T1000 (cell line): ENCODE measurements at regions not wholly inside any gene's neighbourhood (a gene's known extent, or its start where the extent isn't known, plus 50 kb on each side); places are given as distances from the start of the nearest gene placed in this dataset.
"Not testable (repeated sequence)": the region's sequence is repeated elsewhere in the genome, so short reads cannot be mapped to it uniquely, and the experiment has no call there.

Experiments
- DNase-seq: peaks from one replicate; lab custom pipeline; 2025; ENCODE audit warnings: mixed read lengths; lab: John Stamatoyannopoulos, UW

GRCh38 chr6:9810727-9811126 is 604.1 kb downstream of the TFAP2A start:
- not testable (repeated sequence) for DNase-seq

GRCh38 chr6:9810286-9810685 is 604.6 kb downstream of the TFAP2A start:
- DNase-seq = no peak

GRCh38 chr6:9806195-9806594 is 608.7 kb downstream of the TFAP2A start:
- no peak for DNase-seq

- no peak for DNase-seq
Observed at GRCh38 chr6:9801249-9801754, 613.6 kb downstream of the TFAP2A start.

GRCh38 chr6:9799582-9799981 is 615.3 kb downstream of the TFAP2A start:
- no peak for DNase-seq

GRCh38 chr6:9796827-9797226 is 618.0 kb downstream of the TFAP2A start:
- no peak for DNase-seq

- no peak for DNase-seq
Observed at GRCh38 chr6:9795880-9796279, 619.0 kb downstream of the TFAP2A start.

- no peak for DNase-seq
Observed at GRCh38 chr6:9789201-9789600, 625.7 kb downstream of the TFAP2A start.

GRCh38 chr6:9784786-9785185 is 630.1 kb downstream of the TFAP2A start:
- no peak for DNase-seq

- no peak for DNase-seq
Observed at GRCh38 chr6:9783567-9783966, 631.3 kb downstream of the TFAP2A start.

GRCh38 chr6:9766240-9766915 is 648.5 kb downstream of the TFAP2A start:
- DNase-seq = peak; percentile 81

GRCh38 chr6:9761220-9761619 is 653.7 kb downstream of the TFAP2A start:
- DNase-seq = no peak

GRCh38 chr6:9754515-9754914 is 660.4 kb downstream of the TFAP2A start:
- no peak for DNase-seq

GRCh38 chr6:9745966-9746365 is 668.9 kb downstream of the TFAP2A start:
- no peak for DNase-seq

- no peak for DNase-seq
Observed at GRCh38 chr6:9745476-9745875, 669.4 kb downstream of the TFAP2A start.

- no peak for DNase-seq
Observed at GRCh38 chr6:9744119-9744518, 670.8 kb downstream of the TFAP2A start.

- no peak for DNase-seq
Observed at GRCh38 chr6:9732056-9732455, 682.8 kb downstream of the TFAP2A start.

GRCh38 chr6:9725776-9726175 is 689.1 kb downstream of the TFAP2A start:
- not testable (repeated sequence) for DNase-seq

GRCh38 chr6:9717568-9717967 is 697.3 kb downstream of the TFAP2A start:
- no peak for DNase-seq

GRCh38 chr6:9711365-9711764 is 703.5 kb downstream of the TFAP2A start:
- no peak for DNase-seq

GRCh38 chr6:9710574-9710973 is 704.3 kb downstream of the TFAP2A start:
- no peak for DNase-seq

- no peak for DNase-seq
Observed at GRCh38 chr6:9708600-9708999, 706.3 kb downstream of the TFAP2A start.

GRCh38 chr6:9704989-9705388 is 709.9 kb downstream of the TFAP2A start:
- DNase-seq = no peak

GRCh38 chr6:9702914-9703313 is 712.0 kb downstream of the TFAP2A start:
- DNase-seq = no peak
